ENCODE measurements at regions not wholly inside any gene's neighbourhood (a gene's known extent, or its start where the extent isn't known, plus 50 kb on each side); places are given as distances from the start of the nearest gene placed in this dataset.

DNA sequence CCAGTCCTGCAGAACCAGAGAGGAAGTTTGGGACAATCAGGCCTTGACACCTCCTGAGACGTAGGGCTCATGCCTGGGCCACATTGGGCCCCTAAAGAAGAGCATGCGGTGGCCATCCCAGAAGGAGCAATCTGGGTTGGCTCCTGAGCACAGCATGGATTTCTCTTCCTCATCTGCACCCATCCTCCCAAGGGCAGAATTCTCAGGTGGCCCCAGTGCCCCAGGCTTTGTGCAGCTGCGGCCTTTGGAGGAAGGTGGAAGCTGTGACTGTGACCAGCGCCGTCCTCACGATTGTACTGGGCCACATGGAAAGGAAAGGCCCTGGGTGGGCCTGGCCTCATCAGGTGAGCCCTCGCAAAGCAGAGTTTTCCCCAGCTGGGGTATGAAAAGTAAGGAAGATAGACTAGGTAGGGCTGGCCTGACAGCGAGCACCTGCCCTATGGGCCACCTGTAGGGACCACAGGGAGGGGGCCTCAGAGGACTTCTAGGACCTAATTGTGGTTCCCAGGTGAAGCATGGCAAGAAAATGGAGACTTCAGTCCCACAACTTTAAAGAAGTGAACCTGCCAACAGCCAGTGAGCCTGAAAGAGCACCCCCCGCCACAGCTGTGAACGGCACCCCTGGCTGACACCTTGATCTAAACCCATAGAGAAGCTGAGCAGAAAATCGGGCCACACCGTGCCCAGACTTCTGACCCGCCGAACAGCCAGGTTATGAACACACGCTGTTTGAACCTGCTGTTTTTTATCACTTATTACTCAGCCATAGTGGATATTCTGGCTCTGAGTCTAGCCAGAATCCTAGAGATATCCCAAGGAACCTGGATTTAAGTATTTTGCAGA is 164.1 kb downstream of the IRX2 start:
- H3K27ac ChIP-seq (ENCODE audit: low read depth, low read length) = no peak overlapping the region
- no peak overlapping the region for H3K9ac ChIP-seq (ENCODE audit: low read length)
- Mint-ChIP-seq H3K9me3 (ENCODE audit: unreplicated experiment) (peaks cover 2% of the 10 kb centered on the region), H3K4me1 (ENCODE audit: low read depth, unreplicated experiment) (no peaks in the 10 kb centered on the region), H3K27me3 (ENCODE audit: low read depth, unreplicated experiment) (peaks cover 14% of the 10 kb centered on the region), H3K36me3 (ENCODE audit: low read depth, unreplicated experiment) (no peaks in the 10 kb centered on the region), H3K4me3 (ENCODE audit: unreplicated experiment) (no peak overlapping the region), H3K27ac (ENCODE audit: unreplicated experiment) (no peak overlapping the region)
- no peaks in the 10 kb centered on the region for H4K20me1 ChIP-seq (ENCODE audit: insufficient read depth, low read length)
- no peak overlapping the region for H2AFZ ChIP-seq (ENCODE audit: low read depth, low read length)
- H3K4me3 ChIP-seq (ENCODE audit: insufficient read depth, low read depth, low read length) = no peak overlapping the region
- no peaks in the 10 kb centered on the region for H3K79me2 ChIP-seq (ENCODE audit: insufficient read depth, low read length)
- no peak for FAIRE-seq
- no peaks in the 10 kb centered on the region for H3K4me1 ChIP-seq (ENCODE audit: insufficient read depth, low read length)
- no peaks in the 10 kb centered on the region for H3K36me3 ChIP-seq (ENCODE audit: insufficient read depth, low read length)
- no peak for DNase-seq (ENCODE audit: low read depth)
- peaks cover 10% of the 10 kb centered on the region for H3K9me3 ChIP-seq (ENCODE audit: insufficient read depth, low read depth, low read length)
- no peaks in the 10 kb centered on the region for H3K27me3 ChIP-seq (ENCODE audit: insufficient read depth, low read length)
- H3K4me2 ChIP-seq (ENCODE audit: low read length) = no peak overlapping the region
- TF ChIP-seq, protein P1, sequence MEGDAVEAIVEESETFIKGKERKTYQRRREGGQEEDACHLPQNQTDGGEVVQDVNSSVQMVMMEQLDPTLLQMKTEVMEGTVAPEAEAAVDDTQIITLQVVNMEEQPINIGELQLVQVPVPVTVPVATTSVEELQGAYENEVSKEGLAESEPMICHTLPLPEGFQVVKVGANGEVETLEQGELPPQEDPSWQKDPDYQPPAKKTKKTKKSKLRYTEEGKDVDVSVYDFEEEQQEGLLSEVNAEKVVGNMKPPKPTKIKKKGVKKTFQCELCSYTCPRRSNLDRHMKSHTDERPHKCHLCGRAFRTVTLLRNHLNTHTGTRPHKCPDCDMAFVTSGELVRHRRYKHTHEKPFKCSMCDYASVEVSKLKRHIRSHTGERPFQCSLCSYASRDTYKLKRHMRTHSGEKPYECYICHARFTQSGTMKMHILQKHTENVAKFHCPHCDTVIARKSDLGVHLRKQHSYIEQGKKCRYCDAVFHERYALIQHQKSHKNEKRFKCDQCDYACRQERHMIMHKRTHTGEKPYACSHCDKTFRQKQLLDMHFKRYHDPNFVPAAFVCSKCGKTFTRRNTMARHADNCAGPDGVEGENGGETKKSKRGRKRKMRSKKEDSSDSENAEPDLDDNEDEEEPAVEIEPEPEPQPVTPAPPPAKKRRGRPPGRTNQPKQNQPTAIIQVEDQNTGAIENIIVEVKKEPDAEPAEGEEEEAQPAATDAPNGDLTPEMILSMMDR (IDR thresholded peaks at IDR 0.05; ENCODE audit: insufficient read depth, low read depth, low read length) = no peak
- no peak for TF ChIP-seq EZH2 (IDR thresholded peaks at IDR 0.05; ENCODE audit: insufficient read depth, low read length)

- no peak for DNase-seq (ENCODE audit: low read depth)
- Histone ChIP-seq H3K4me2 (ENCODE audit: low read length) (no peak overlapping the region), H3K27ac (ENCODE audit: low read depth, low read length) (no peak overlapping the region), H3K9me3 (ENCODE audit: insufficient read depth, low read depth, low read length) (peaks cover 10% of the 10 kb centered on the region), H3K27me3 (ENCODE audit: insufficient read depth, low read length) (no peaks in the 10 kb centered on the region), H3K9ac (ENCODE audit: low read length) (no peak overlapping the region), H2AFZ (ENCODE audit: low read depth, low read length) (no peak overlapping the region), H3K79me2 (ENCODE audit: insufficient read depth, low read length) (no peaks in the 10 kb centered on the region), H4K20me1 (ENCODE audit: insufficient read depth, low read length) (no peaks in the 10 kb centered on the region), H3K4me1 (ENCODE audit: insufficient read depth, low read length) (no peaks in the 10 kb centered on the region), H3K4me3 (ENCODE audit: insufficient read depth, low read depth, low read length) (no peak overlapping the region), H3K36me3 (ENCODE audit: insufficient read depth, low read length) (no peaks in the 10 kb centered on the region)
- Mint-ChIP-seq H3K27ac (ENCODE audit: unreplicated experiment) (no peak overlapping the region), H3K36me3 (ENCODE audit: low read depth, unreplicated experiment) (no peaks in the 10 kb centered on the region), H3K4me1 (ENCODE audit: low read depth, unreplicated experiment) (no peaks in the 10 kb centered on the region), H3K9me3 (ENCODE audit: unreplicated experiment) (peaks cover 2% of the 10 kb centered on the region), H3K27me3 (ENCODE audit: low read depth, unreplicated experiment) (peaks cover 12% of the 10 kb centered on the region), H3K4me3 (ENCODE audit: unreplicated experiment) (no peak overlapping the region)
- TF ChIP-seq, protein P1 (IDR thresholded peaks at IDR 0.05; ENCODE audit: insufficient read depth, low read depth, low read length) = no peak
- no peak for TF ChIP-seq EZH2 (IDR thresholded peaks at IDR 0.05; ENCODE audit: insufficient read depth, low read length)
- no peak for FAIRE-seq
Observed at GRCh38 chr5:2586016-2586715, 165.3 kb downstream of the IRX2 start.

Data from astrocyte (in vitro differentiated cells and primary cell).